ENCODE measurements at regions not wholly inside any gene's neighbourhood (a gene's known extent, or its start where the extent isn't known, plus 50 kb on each side); places are given as distances from the start of the nearest gene placed in this dataset.

DNA sequence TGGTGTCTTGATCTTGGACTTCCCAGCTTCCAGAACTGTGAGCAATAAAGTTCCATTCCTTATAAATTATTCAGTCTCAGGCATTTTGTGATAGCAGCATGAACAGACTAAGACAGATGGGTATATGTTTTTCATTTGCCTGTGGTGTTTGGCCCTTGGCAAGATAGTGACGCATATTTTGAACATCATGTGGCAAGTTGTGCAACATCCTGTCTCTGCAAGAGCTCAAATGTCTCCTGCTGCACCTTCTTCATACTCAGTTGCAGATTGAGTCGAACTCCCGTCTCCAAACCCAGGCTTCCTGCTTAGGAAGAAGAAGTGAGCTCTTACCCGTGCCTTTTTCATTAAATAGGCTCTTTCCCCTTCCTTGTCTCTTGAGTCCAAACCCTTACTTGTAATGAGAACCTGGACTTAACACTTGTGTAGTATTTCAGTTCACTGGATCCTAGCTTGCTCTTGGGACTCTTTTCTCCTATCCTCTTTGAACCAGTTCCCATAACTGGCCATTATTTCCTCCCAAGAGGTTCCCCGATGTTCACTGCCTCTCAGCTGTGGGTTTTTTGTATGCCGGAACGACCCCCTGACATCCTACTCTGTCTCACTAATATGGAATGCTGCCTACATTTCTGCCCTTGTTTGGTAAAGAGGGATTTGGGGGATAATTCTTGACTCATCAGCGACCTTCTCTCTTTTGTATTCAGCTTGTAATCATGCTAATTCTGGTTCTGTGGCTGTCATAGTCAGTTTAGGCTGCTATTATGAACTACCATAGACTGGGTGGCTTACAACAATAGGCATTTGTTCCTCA lies 125.0 kb upstream of the KCNK2 start:
- TF ChIP-seq GABPA (IDR thresholded peaks at IDR 0.05; ENCODE audit: low read depth) (peak; percentile 69), POLR2AphosphoS5 (IDR thresholded peaks at IDR 0.05; ENCODE audit: low read depth) (peak; percentile 54; the same call in 1 of the 2 replicates), REST (IDR thresholded peaks at IDR 0.05; ENCODE audit: insufficient replicate concordance, low read depth) (no peak)
- TF ChIP-seq, protein P1, sequence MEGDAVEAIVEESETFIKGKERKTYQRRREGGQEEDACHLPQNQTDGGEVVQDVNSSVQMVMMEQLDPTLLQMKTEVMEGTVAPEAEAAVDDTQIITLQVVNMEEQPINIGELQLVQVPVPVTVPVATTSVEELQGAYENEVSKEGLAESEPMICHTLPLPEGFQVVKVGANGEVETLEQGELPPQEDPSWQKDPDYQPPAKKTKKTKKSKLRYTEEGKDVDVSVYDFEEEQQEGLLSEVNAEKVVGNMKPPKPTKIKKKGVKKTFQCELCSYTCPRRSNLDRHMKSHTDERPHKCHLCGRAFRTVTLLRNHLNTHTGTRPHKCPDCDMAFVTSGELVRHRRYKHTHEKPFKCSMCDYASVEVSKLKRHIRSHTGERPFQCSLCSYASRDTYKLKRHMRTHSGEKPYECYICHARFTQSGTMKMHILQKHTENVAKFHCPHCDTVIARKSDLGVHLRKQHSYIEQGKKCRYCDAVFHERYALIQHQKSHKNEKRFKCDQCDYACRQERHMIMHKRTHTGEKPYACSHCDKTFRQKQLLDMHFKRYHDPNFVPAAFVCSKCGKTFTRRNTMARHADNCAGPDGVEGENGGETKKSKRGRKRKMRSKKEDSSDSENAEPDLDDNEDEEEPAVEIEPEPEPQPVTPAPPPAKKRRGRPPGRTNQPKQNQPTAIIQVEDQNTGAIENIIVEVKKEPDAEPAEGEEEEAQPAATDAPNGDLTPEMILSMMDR (IDR thresholded peaks at IDR 0.05; ENCODE audit: insufficient read depth, low read length), result no peak

All from HL-60 (cell line).